ENCODE measurements at regions not wholly inside any gene's neighbourhood (a gene's known extent, or its start where the extent isn't known, plus 50 kb on each side); places are given as distances from the start of the nearest gene placed in this dataset.

- TF ChIP-seq EZH2 (IDR thresholded peaks at IDR 0.05; ENCODE audit: low read depth, unreplicated experiment): no peak
- TF ChIP-seq CTCF (conservative IDR thresholded peaks at IDR 0.05; ENCODE audit: low read depth in 2 of 2): no peak
- TF ChIP-seq POLR2AphosphoS5 (IDR thresholded peaks at IDR 0.05; ENCODE audit: low read depth): no peak
- no peak for TF ChIP-seq EZH2phosphoT487 (IDR thresholded peaks at IDR 0.05; ENCODE audit: unreplicated experiment)
- TF ChIP-seq CREB1 (CRISPR knock-in tag; IDR thresholded peaks at IDR 0.05; ENCODE audit: low read depth): no peak
- no peak for TF ChIP-seq ETS1 (IDR thresholded peaks at IDR 0.05)
- no peak for TF ChIP-seq JUNB (IDR thresholded peaks at IDR 0.05; ENCODE audit: unreplicated experiment)
- no peak for TF ChIP-seq REST (IDR thresholded peaks at IDR 0.05; ENCODE audit: unreplicated experiment)
- no peak for TF ChIP-seq NANOG (IDR thresholded peaks at IDR 0.05; ENCODE audit: borderline replicate concordance)
- TF ChIP-seq STAT1 (IDR thresholded peaks at IDR 0.05; ENCODE audit: unreplicated experiment): no peak
- TF ChIP-seq ZNF331 (CRISPR knock-in tag; IDR thresholded peaks at IDR 0.05; ENCODE audit: low read depth): no peak
- TF ChIP-seq ZNF114 (CRISPR knock-in tag; IDR thresholded peaks at IDR 0.05): no peak
- TF ChIP-seq ZNF462 (CRISPR knock-in tag; IDR thresholded peaks at IDR 0.05): no peak
Measured at GRCh38 chr21:33155005-33155404, 74.7 kb upstream of the IFNAR2 start.
